GM23248 (cell line): ENCODE measurements at regions not wholly inside any gene's neighbourhood (a gene's known extent, or its start where the extent isn't known, plus 50 kb on each side); places are given as distances from the start of the nearest gene placed in this dataset.

Source experiments
- DNase-seq: peaks from one replicate; pipeline ENCODE4 v3.0.0-alpha.2; 2015
- H2AFZ ChIP-seq: fragments of 200-600 bp; sonication (generic); 2 replicates; pipeline ENCODE4 v1.6.1; 2016; ENCODE audit warnings: antibody characterized with exemption
- H3F3A ChIP-seq: fragments of 200-600 bp; sonication (generic); 2 replicates; pipeline ENCODE4 v1.6.1; 2016; ENCODE audit warnings: mild to moderate bottlenecking, antibody characterized with exemption, mixed run types; ENCODE audit not compliant: insufficient read depth
- H3K27ac ChIP-seq: fragments of 200-600 bp; sonication (generic); 2 replicates; pipeline ENCODE4 v1.5.1; 2016; ENCODE audit warnings: mild to moderate bottlenecking
- H3K27me3 ChIP-seq: fragments of 200-600 bp; sonication (generic); replicated peaks from 2 replicates; pipeline ENCODE4 v1.6.1; 2016; ENCODE audit warnings: mild to moderate bottlenecking; ENCODE audit not compliant: insufficient read depth
- H3K36me3 ChIP-seq: fragments of 200-600 bp; sonication (generic); 2 replicates; pipeline ENCODE4 v1.6.1; 2016; ENCODE audit warnings: low read depth, mild to moderate bottlenecking
- H3K4me1 ChIP-seq: fragments of 200-600 bp; sonication (generic); 2 replicates; pipeline ENCODE4 v1.6.1; 2016; ENCODE audit warnings: mild to moderate bottlenecking; ENCODE audit not compliant: insufficient read depth
- H3K4me2 ChIP-seq: fragments of 200-600 bp; sonication (generic); one replicate; pipeline ENCODE4 v1.6.1; 2016; ENCODE audit warnings: mild to moderate bottlenecking; ENCODE audit not compliant: unreplicated experiment
- H3K4me3 ChIP-seq: fragments of 200-600 bp; sonication (generic); 2 replicates; pipeline ENCODE4 v1.5.1; 2016; ENCODE audit warnings: mild to moderate bottlenecking
- H3K79me2 ChIP-seq: fragments of 200-600 bp; sonication (generic); 2 replicates; pipeline ENCODE4 v1.6.1; 2016; ENCODE audit warnings: mild to moderate bottlenecking; ENCODE audit not compliant: insufficient read depth
- H3K9ac ChIP-seq: fragments of 200-600 bp; sonication (generic); 2 replicates; pipeline ENCODE4 v1.6.1; 2016; ENCODE audit warnings: mild to moderate bottlenecking
- H3K9me2 ChIP-seq: fragments of 200-600 bp; sonication (generic); 2 replicates; pipeline ENCODE4 v1.6.1; 2016; ENCODE audit warnings: mixed run types, mild to moderate bottlenecking, moderate library complexity; ENCODE audit not compliant: insufficient read depth
- H3K9me3 ChIP-seq: fragments of 200-600 bp; sonication (generic); one replicate; pipeline ENCODE4 v1.6.1; 2017; ENCODE audit warnings: low read depth
- H4K20me1 ChIP-seq: fragments of 200-600 bp; sonication (generic); 2 replicates; pipeline ENCODE4 v1.6.0; 2016; ENCODE audit not compliant: insufficient read depth
- EZH2 ChIP-seq: fragments of 200-600 bp; sonication (generic); IDR thresholded peaks from 2 replicates; pipeline ENCODE4 v1.6.1; 2018; ENCODE audit warnings: antibody characterized with exemption, mild to moderate bottlenecking; ENCODE audit not compliant: insufficient read depth, poor library complexity, severe bottlenecking
- EZH2phosphoT487 ChIP-seq: fragments of 200-600 bp; sonication (generic); IDR thresholded peaks from 2 replicates; pipeline ENCODE4 v1.6.1; 2018; ENCODE audit warnings: antibody characterized with exemption, moderate library complexity, mild to moderate bottlenecking, low read depth; ENCODE audit not compliant: insufficient read depth
- WGBS, 2 experiments: methylation state at CpG; one replicate each; pipeline ENCODE4 v1.1.6; 2015 to 2017; ENCODE audit warnings: low lambda C conversion rate in 2 of 2, low coverage in 1 of 2; ENCODE audit errors: missing lambda C conversion rate in 2 of 2; 5-methylcytosine and 5-hydroxymethylcytosine counted together
- in situ Hi-C: fragments of 300-500 bp; cut with MboI; formaldehyde crosslinking; loops from 2 replicates; pipeline ENCODE4 v1.15.0; 2020

GRCh38 chr3:107184375-107184774, 192.9 kb upstream of the CCDC54 start:
- no peaks in the 10 kb centered on the region for H3K36me3 ChIP-seq
- H3K9ac ChIP-seq, result no peak overlapping the region
- no peak overlapping the region for H2AFZ ChIP-seq
- peak; percentile 47 for DNase-seq
- H3F3A ChIP-seq, result no peaks in the 10 kb centered on the region
- no peaks in the 10 kb centered on the region for H3K27me3 ChIP-seq
- no peaks in the 10 kb centered on the region for H3K9me3 ChIP-seq
- WGBS, 2 experiments, result 56 to 64% methylated on average over 2 of the region's 2 CpGs
- H3K4me1 ChIP-seq, result peaks cover 9% of the 10 kb centered on the region
- no peaks in the 10 kb centered on the region for H4K20me1 ChIP-seq
- no peak overlapping the region for H3K4me3 ChIP-seq
- H3K79me2 ChIP-seq, result no peaks in the 10 kb centered on the region
- H3K27ac ChIP-seq, result peak overlapping the region; percentile 30; the same call in 1 of the 2 replicates
- in situ Hi-C loops, result no loop called here
- no peak overlapping the region for H3K4me2 ChIP-seq
- TF ChIP-seq EZH2, result no peak
- no peak for TF ChIP-seq EZH2phosphoT487
- H3K9me2 ChIP-seq, result no peaks in the 10 kb centered on the region

DNA sequence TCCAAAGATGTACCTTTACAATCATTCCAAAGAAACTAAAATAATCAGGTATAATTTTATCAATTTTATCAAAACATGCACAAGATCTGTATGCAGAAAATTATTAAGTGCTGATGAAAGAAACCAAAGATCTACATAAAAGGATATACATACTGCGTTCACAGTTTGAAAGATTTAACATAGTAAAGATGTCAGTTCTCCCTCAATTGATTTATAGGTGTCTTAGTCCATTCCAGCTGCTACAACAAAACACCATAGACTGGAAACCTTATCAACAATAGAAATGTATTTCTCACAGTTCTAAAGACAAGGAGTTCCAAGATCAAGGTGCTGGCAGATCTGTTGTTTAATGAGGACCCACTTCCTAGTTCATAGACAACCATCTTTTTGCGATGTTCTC, 189.0 kb upstream of the CCDC54 start:
- no peak overlapping the region for H3K4me3 ChIP-seq
- no peak overlapping the region for H2AFZ ChIP-seq
- H3K27ac ChIP-seq, result no peak overlapping the region
- no peaks in the 10 kb centered on the region for H3F3A ChIP-seq
- no peak overlapping the region for H3K4me2 ChIP-seq
- H3K9me3 ChIP-seq, result no peaks in the 10 kb centered on the region
- 60 to 65% methylated on average over 2 of the region's 2 CpGs for WGBS, 2 experiments
- no peaks in the 10 kb centered on the region for H3K27me3 ChIP-seq
- no peak for DNase-seq
- H3K9me2 ChIP-seq, result no peaks in the 10 kb centered on the region
- no peak overlapping the region for H3K9ac ChIP-seq
- H3K79me2 ChIP-seq, result no peaks in the 10 kb centered on the region
- TF ChIP-seq EZH2, result no peak
- TF ChIP-seq EZH2phosphoT487, result no peak
- peaks cover 9% of the 10 kb centered on the region for H3K4me1 ChIP-seq
- in situ Hi-C loops, result no loop called here
- no peaks in the 10 kb centered on the region for H4K20me1 ChIP-seq
- H3K36me3 ChIP-seq, result no peaks in the 10 kb centered on the region

GRCh38 chr3:107189158-107189791, 188.0 kb upstream of the CCDC54 start:
- Histone ChIP-seq H3K9ac (no peak overlapping the region), H3K9me3 (no peaks in the 10 kb centered on the region), H3K27me3 (no peaks in the 10 kb centered on the region), H3K79me2 (no peaks in the 10 kb centered on the region), H2AFZ (no peak overlapping the region), H4K20me1 (no peaks in the 10 kb centered on the region), H3K4me1 (peaks cover 4% of the 10 kb centered on the region), H3F3A (no peaks in the 10 kb centered on the region), H3K36me3 (no peaks in the 10 kb centered on the region), H3K9me2 (no peaks in the 10 kb centered on the region), H3K27ac (no peak overlapping the region), H3K4me3 (no peak overlapping the region), H3K4me2 (no peak overlapping the region)
- TF ChIP-seq EZH2, result no peak
- in situ Hi-C loops, result no loop called here
- no peak for DNase-seq
- 73 to 93% methylated on average over 2 of the region's 2 CpGs for WGBS, 2 experiments

- TF ChIP-seq EZH2phosphoT487 (no peak), EZH2 (no peak)
- H3K9me3 ChIP-seq, result no peaks in the 10 kb centered on the region
- H2AFZ ChIP-seq, result no peak overlapping the region
- H3K36me3 ChIP-seq, result no peaks in the 10 kb centered on the region
- H3K27me3 ChIP-seq, result no peaks in the 10 kb centered on the region
- H3F3A ChIP-seq, result no peaks in the 10 kb centered on the region
- H3K4me2 ChIP-seq, result no peak overlapping the region
- no peaks in the 10 kb centered on the region for H4K20me1 ChIP-seq
- no peak overlapping the region for H3K27ac ChIP-seq
- H3K4me3 ChIP-seq, result no peak overlapping the region
- WGBS, 2 experiments, result 83 to 100% methylated on average over 1 of the region's 1 CpG
- no peaks in the 10 kb centered on the region for H3K79me2 ChIP-seq
- in situ Hi-C loops, result no loop called here
- DNase-seq, result no peak
- H3K4me1 ChIP-seq, result 0 out of 2 replicates have a peak, but pooled peaks cover under 1% of the 10 kb centered on the region
- no peak overlapping the region for H3K9ac ChIP-seq
- no peaks in the 10 kb centered on the region for H3K9me2 ChIP-seq
Observed at GRCh38 chr3:107193116-107193515, 184.1 kb upstream of the CCDC54 start.
